ENCODE measurements at regions not wholly inside any gene's neighbourhood (a gene's known extent, or its start where the extent isn't known, plus 50 kb on each side); places are given as distances from the start of the nearest gene placed in this dataset.

DNA sequence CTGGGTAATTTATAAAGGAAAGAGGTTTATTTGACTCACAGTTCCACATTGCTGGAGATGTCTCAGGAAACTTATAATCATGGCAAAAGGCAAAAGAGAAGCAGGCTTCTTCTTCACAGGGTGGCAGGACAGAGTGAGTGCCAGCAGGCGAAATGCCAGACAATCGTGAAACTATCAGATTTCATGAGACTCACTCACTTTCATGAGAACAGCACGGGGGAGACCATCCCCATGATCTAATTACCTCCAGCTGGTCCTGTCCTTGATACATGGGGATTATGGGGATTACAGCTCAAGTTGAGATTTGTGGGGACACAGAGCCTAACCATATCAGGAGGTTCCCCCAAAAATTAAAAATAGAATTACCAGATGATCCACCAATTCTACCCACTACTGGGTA is 675.5 kb upstream of the SLC8A1 start:
- Mint-ChIP-seq H3K36me3 (no peaks in the 10 kb centered on the region), H3K27me3 (no peaks in the 10 kb centered on the region), H3K9me3 (peaks cover 8% of the 10 kb centered on the region)

GRCh38 chr2:41129988-41130387 is 678.1 kb upstream of the SLC8A1 start:
- Mint-ChIP-seq H3K27ac (no peak overlapping the region), H3K36me3 (no peaks in the 10 kb centered on the region), H3K4me3 (no peak overlapping the region), H3K4me1 (ENCODE audit: unreplicated experiment) (peaks cover 8% of the 10 kb centered on the region), H3K27me3 (no peaks in the 10 kb centered on the region), H3K9me3 (peaks cover 8% of the 10 kb centered on the region)
- no peak for TF ChIP-seq CTCF (conservative IDR thresholded peaks at IDR 0.05)
- no peak for DNase-seq (ENCODE audit: extremely low spot score, unreplicated experiment)

More for the DNA sequence above, 675.5 kb upstream of the SLC8A1 start:
- Mint-ChIP-seq H3K27ac (no peak overlapping the region), H3K4me1 (ENCODE audit: unreplicated experiment) (peaks cover 8% of the 10 kb centered on the region), H3K4me3 (no peak overlapping the region)
- DNase-seq (ENCODE audit: extremely low spot score, unreplicated experiment), result no peak
- TF ChIP-seq CTCF (conservative IDR thresholded peaks at IDR 0.05), result no peak

DNA sequence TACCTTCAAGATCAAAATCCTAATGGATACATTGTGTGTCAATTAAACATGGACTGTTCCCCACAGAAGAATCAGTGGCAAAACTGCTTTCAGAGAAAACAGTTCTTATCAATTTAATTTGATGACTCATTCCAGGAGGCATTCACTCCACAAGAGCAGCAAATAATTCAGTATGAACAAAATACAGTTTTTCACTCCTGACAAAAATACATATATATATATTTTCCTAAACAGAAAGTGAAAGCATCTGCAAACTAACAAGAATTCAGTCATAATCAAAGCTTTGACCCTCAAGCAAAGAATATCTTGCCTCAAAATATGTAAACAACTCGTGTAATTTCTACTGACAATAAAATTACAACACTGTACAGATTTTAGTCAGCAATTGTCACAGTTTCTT is 685.1 kb upstream of the SLC8A1 start:
- no peaks in the 10 kb centered on the region for H3K27me3 Mint-ChIP-seq
- H3K4me1 Mint-ChIP-seq (ENCODE audit: unreplicated experiment), result no peaks in the 10 kb centered on the region
- no peaks in the 10 kb centered on the region for H3K9me3 Mint-ChIP-seq
- no peak overlapping the region for H3K4me3 Mint-ChIP-seq
- no peaks in the 10 kb centered on the region for H3K36me3 Mint-ChIP-seq
- TF ChIP-seq CTCF (conservative IDR thresholded peaks at IDR 0.05), result no peak
- no peak overlapping the region for H3K27ac Mint-ChIP-seq
- DNase-seq (ENCODE audit: extremely low spot score, unreplicated experiment), result no peak

DNA sequence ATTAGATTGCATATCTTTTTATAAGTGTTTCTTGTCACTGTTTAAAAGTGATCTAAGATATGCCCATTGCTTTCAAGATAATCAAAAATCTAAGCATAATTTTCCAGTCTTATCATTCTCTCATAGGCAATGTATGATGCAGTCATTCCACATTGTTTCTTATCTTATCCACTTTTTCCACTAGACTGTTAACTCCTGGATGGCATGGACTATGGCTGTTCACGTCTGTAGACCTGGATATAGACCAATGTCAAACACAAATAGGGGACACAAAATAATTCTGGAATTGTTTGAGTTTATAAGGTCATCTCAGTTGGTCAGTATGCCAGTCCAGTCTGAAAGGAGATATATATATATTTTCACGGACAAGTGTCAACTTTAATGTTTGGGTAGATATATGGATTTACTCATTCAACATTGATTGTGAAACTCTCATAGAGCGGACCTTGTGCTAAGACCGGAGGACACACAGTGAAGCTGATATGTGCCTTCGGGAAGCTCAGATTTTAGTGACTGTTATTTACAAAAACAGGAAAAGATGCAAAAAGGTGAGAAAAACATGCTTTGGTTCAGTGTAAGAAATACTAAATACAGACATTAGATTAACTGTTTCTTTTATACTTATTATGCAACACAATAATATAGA is 689.4 kb upstream of the SLC8A1 start:
- DNase-seq (ENCODE audit: extremely low spot score, unreplicated experiment), result no peak
- Mint-ChIP-seq H3K4me1 (ENCODE audit: unreplicated experiment) (peaks cover 9% of the 10 kb centered on the region), H3K9me3 (peaks cover 5% of the 10 kb centered on the region), H3K36me3 (no peaks in the 10 kb centered on the region), H3K27ac (no peak overlapping the region), H3K27me3 (no peaks in the 10 kb centered on the region), H3K4me3 (no peak overlapping the region)
- TF ChIP-seq CTCF (conservative IDR thresholded peaks at IDR 0.05), result no peak

- Mint-ChIP-seq H3K27me3 (no peaks in the 10 kb centered on the region), H3K4me1 (ENCODE audit: unreplicated experiment) (peaks cover 9% of the 10 kb centered on the region), H3K27ac (peak overlapping the region; percentile 65), H3K4me3 (no peak overlapping the region), H3K9me3 (peaks cover 8% of the 10 kb centered on the region), H3K36me3 (no peaks in the 10 kb centered on the region)
- no peak for DNase-seq (ENCODE audit: extremely low spot score, unreplicated experiment)
- TF ChIP-seq CTCF (conservative IDR thresholded peaks at IDR 0.05), result no peak
Measured at GRCh38 chr2:41142478-41142877, 690.6 kb upstream of the SLC8A1 start.

DNA sequence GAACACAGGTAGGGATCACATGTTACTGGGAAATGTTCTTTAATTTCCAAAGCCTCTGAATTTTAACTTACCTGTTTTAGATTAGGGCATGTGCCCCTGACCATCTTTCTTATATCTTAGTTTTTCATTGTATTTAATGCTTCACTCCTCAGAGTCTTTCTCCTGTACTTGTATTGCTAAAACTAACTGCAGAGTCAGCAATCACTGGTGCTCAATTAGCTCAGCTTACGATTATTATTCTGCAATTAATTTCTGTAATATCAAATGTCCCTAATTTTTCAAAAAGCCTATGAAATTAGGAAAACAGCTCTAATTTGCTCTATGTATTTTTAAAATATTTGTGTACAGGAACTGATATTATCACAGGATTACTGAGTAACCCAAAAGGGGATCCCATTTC is 693.2 kb upstream of the SLC8A1 start:
- Mint-ChIP-seq H3K27ac (no peak overlapping the region), H3K9me3 (peaks cover 8% of the 10 kb centered on the region), H3K27me3 (no peaks in the 10 kb centered on the region), H3K36me3 (no peaks in the 10 kb centered on the region), H3K4me3 (peak overlapping the region; percentile 3), H3K4me1 (ENCODE audit: unreplicated experiment) (peaks cover 9% of the 10 kb centered on the region)
- no peak for DNase-seq (ENCODE audit: extremely low spot score, unreplicated experiment)
- TF ChIP-seq CTCF (conservative IDR thresholded peaks at IDR 0.05), result no peak

All from type B pancreatic cell (in vitro differentiated cells).